GM21723 (cell line): ENCODE measurements at regions not wholly inside any gene's neighbourhood (a gene's known extent, or its start where the extent isn't known, plus 50 kb on each side); places are given as distances from the start of the nearest gene placed in this dataset.
"Not testable (repeated sequence)": the region's sequence is repeated elsewhere in the genome, so short reads cannot be mapped to it uniquely, and the experiment has no call there.

Experiments
- ATAC-seq: cut with Tn5 transposase; IDR thresholded peaks from one replicate; pipeline ENCODE4 v1.9.1; 2021; ENCODE audit warnings: mild to moderate bottlenecking, moderate library complexity; ENCODE audit not compliant: unreplicated experiment

- no peak for ATAC-seq
Observed at GRCh38 chr16:62794724-62795123, 758.5 kb upstream of the CDH8 start.

GRCh38 chr16:62780081-62780480 is 743.8 kb upstream of the CDH8 start:
- not testable (repeated sequence) for ATAC-seq

GRCh38 chr16:62764572-62764971 is 728.3 kb upstream of the CDH8 start:
- no peak for ATAC-seq

- ATAC-seq = no peak
Observed at GRCh38 chr16:62760398-62760797, 724.2 kb upstream of the CDH8 start.

GRCh38 chr16:62755938-62756337 is 719.7 kb upstream of the CDH8 start:
- ATAC-seq = no peak

GRCh38 chr16:62752854-62753253 is 716.6 kb upstream of the CDH8 start:
- no peak for ATAC-seq

- ATAC-seq = no peak
Observed at GRCh38 chr16:62751218-62751617, 715.0 kb upstream of the CDH8 start.

- ATAC-seq = no peak
Observed at GRCh38 chr16:62741692-62742091, 705.5 kb upstream of the CDH8 start.

- no peak for ATAC-seq
Observed at GRCh38 chr16:62738666-62739460, 702.6 kb upstream of the CDH8 start.

- no peak for ATAC-seq
Observed at GRCh38 chr16:62732092-62732491, 695.9 kb upstream of the CDH8 start.

GRCh38 chr16:62724670-62725269 is 688.5 kb upstream of the CDH8 start:
- ATAC-seq = not testable (repeated sequence)

- no peak for ATAC-seq
Observed at GRCh38 chr16:62720651-62721050, 684.4 kb upstream of the CDH8 start.

GRCh38 chr16:62717026-62717425 is 680.8 kb upstream of the CDH8 start:
- no peak for ATAC-seq

- ATAC-seq = no peak
Observed at GRCh38 chr16:62715701-62716100, 679.5 kb upstream of the CDH8 start.

- no peak for ATAC-seq
Observed at GRCh38 chr16:62712566-62712965, 676.3 kb upstream of the CDH8 start.

GRCh38 chr16:62711797-62712196 is 675.6 kb upstream of the CDH8 start:
- ATAC-seq = no peak

GRCh38 chr16:62709794-62710193 is 673.6 kb upstream of the CDH8 start:
- ATAC-seq = no peak

GRCh38 chr16:62701426-62701825 is 665.2 kb upstream of the CDH8 start:
- no peak for ATAC-seq

GRCh38 chr16:62700426-62701294 is 664.4 kb upstream of the CDH8 start:
- no peak for ATAC-seq

GRCh38 chr16:62692685-62693084 is 656.4 kb upstream of the CDH8 start:
- ATAC-seq = no peak

GRCh38 chr16:62681819-62682218 is 645.6 kb upstream of the CDH8 start:
- no peak for ATAC-seq

- no peak for ATAC-seq
Observed at GRCh38 chr16:62678796-62679195, 642.6 kb upstream of the CDH8 start.
